ENCODE measurements at regions not wholly inside any gene's neighbourhood (a gene's known extent, or its start where the extent isn't known, plus 50 kb on each side); places are given as distances from the start of the nearest gene placed in this dataset.

DNA sequence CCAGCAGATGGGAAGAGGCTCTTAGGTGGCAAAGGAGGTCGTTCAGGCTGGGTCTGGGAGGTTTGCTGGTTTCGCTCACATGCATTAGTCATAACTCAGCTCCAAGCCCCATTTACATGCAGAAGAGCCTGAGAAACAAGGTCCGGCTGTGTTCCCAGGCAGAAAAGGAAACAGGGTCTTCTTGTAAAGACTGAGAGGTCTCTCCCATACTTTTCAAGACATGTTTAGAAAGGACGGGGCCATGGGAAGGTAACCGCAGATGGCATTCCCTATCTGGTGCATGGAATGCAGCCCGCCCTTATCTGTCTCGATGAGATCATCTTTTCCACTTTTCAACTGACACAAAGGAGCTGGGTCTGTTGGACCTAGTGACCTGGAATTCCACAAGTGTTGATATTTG is 389.0 kb upstream of the CDH11 start:
- H3K4me3 Mint-ChIP-seq = no peak overlapping the region
- peaks cover 6% of the 10 kb centered on the region for H3K27me3 Mint-ChIP-seq (ENCODE audit: insufficient read depth)
- peaks cover 10% of the 10 kb centered on the region; the same call in 1 of the 2 replicates for H3K4me1 Mint-ChIP-seq (ENCODE audit: low read depth)
- no peak overlapping the region for H3K27ac Mint-ChIP-seq
- no peaks in the 10 kb centered on the region for H3K36me3 Mint-ChIP-seq (ENCODE audit: low read depth)
- DNase-seq = no peak
- TF ChIP-seq, protein P1, sequence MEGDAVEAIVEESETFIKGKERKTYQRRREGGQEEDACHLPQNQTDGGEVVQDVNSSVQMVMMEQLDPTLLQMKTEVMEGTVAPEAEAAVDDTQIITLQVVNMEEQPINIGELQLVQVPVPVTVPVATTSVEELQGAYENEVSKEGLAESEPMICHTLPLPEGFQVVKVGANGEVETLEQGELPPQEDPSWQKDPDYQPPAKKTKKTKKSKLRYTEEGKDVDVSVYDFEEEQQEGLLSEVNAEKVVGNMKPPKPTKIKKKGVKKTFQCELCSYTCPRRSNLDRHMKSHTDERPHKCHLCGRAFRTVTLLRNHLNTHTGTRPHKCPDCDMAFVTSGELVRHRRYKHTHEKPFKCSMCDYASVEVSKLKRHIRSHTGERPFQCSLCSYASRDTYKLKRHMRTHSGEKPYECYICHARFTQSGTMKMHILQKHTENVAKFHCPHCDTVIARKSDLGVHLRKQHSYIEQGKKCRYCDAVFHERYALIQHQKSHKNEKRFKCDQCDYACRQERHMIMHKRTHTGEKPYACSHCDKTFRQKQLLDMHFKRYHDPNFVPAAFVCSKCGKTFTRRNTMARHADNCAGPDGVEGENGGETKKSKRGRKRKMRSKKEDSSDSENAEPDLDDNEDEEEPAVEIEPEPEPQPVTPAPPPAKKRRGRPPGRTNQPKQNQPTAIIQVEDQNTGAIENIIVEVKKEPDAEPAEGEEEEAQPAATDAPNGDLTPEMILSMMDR (IDR thresholded peaks at IDR 0.05) = no peak
- H3K9me3 Mint-ChIP-seq = no peaks in the 10 kb centered on the region

DNA sequence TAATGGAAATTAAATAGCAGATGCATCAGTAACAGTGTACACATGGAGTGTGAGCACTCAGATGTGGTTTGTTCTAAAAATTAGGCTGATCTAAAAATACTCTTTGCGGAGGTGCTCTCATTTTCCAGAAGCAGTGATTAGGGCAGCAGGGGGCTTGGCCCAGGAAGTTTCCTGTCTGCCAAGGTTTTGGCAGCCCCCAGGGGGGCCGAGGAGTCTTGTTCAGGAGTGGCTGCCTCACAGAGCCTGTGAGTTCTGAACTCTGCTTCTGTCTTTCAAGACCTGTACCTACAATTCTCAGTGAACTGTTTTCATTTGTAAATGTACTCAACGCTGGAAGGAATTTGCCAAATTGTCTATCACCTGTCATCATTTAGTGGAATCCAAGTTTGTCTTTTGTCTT is 388.4 kb upstream of the CDH11 start:
- H3K27ac Mint-ChIP-seq = no peak overlapping the region
- H3K4me1 Mint-ChIP-seq (ENCODE audit: low read depth) = peaks cover 6% of the 10 kb centered on the region; the same call in 1 of the 2 replicates
- DNase-seq = no peak
- H3K4me3 Mint-ChIP-seq = no peak overlapping the region
- no peaks in the 10 kb centered on the region for H3K36me3 Mint-ChIP-seq (ENCODE audit: low read depth)
- no peaks in the 10 kb centered on the region for H3K9me3 Mint-ChIP-seq
- TF ChIP-seq, protein P1 (IDR thresholded peaks at IDR 0.05) = no peak
- peaks cover 4% of the 10 kb centered on the region for H3K27me3 Mint-ChIP-seq (ENCODE audit: insufficient read depth)

DNA sequence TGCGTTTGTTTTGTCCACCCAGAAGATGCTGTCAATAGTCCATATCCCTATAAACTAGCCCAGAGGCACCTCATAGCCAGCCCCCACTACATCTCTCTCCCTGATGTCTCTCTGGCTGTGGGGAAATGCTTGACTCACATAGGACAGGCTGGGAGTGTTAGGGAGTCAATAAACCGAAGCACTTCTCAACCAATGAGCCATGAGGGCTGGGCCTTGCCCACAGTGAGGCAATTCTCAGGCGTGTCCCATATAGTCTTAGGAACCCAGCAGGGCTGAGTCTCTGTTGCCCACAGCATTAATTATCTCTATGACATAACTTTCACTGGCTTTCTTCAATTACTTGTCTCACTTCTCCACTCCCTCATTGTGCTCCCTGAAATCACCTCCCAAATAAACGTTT is 387.3 kb upstream of the CDH11 start:
- Mint-ChIP-seq H3K4me3 (no peak overlapping the region), H3K27me3 (ENCODE audit: insufficient read depth) (peaks cover 4% of the 10 kb centered on the region), H3K4me1 (ENCODE audit: low read depth) (no peaks in the 10 kb centered on the region), H3K27ac (no peak overlapping the region), H3K9me3 (no peaks in the 10 kb centered on the region), H3K36me3 (ENCODE audit: low read depth) (no peaks in the 10 kb centered on the region)
- TF ChIP-seq, protein P1 (IDR thresholded peaks at IDR 0.05) = no peak
- no peak for DNase-seq

DNA sequence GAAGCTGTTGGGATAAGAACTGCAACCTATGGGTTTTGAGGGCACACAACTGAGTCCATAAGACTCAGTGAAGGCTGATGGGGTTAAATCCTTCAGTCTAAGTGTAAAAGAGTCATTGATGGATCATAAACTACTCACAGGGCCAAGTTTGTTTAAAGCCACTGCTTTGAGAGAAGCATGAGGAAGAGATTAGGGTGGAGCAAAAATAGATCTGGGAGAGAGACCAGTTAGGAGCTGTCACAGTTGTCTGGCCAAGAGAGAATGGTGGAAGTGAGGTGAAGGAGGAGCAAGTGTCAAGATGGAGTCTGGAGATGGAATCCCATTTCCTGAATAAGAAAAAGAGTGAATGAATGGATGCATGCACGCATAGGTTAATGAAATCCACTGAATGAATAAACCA is 379.1 kb upstream of the CDH11 start:
- TF ChIP-seq, protein P1 (IDR thresholded peaks at IDR 0.05) = no peak
- Mint-ChIP-seq H3K27ac (no peak overlapping the region), H3K27me3 (ENCODE audit: insufficient read depth) (no peaks in the 10 kb centered on the region), H3K4me3 (no peak overlapping the region), H3K9me3 (no peaks in the 10 kb centered on the region), H3K36me3 (ENCODE audit: low read depth) (no peaks in the 10 kb centered on the region), H3K4me1 (ENCODE audit: low read depth) (peaks cover 17% of the 10 kb centered on the region)
- DNase-seq = no peak

DNA sequence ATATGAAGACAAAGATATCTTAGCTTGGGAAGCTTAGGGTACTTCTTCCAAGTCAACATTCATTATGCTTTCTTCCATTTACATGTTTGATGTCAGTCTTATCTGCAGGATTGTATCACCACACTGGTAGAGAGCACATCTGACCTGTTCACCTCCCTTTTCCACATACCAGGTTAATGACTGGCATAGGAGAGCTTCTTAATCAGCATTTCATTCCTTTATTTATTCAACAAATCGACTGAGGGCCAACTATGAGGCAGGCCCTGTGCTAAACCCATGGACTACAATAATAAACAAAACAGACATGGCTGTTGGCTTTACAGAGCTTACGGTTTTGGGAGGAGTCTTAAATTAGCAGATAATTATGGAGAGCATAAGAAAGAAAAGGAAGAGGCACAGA is 378.1 kb upstream of the CDH11 start:
- no peaks in the 10 kb centered on the region for H3K36me3 Mint-ChIP-seq (ENCODE audit: low read depth)
- TF ChIP-seq, protein P1 (IDR thresholded peaks at IDR 0.05) = no peak
- H3K4me3 Mint-ChIP-seq = no peak overlapping the region
- no peak for DNase-seq
- H3K4me1 Mint-ChIP-seq (ENCODE audit: low read depth) = peaks cover 17% of the 10 kb centered on the region
- no peak overlapping the region for H3K27ac Mint-ChIP-seq
- no peaks in the 10 kb centered on the region for H3K27me3 Mint-ChIP-seq (ENCODE audit: insufficient read depth)
- H3K9me3 Mint-ChIP-seq = no peaks in the 10 kb centered on the region

DNA sequence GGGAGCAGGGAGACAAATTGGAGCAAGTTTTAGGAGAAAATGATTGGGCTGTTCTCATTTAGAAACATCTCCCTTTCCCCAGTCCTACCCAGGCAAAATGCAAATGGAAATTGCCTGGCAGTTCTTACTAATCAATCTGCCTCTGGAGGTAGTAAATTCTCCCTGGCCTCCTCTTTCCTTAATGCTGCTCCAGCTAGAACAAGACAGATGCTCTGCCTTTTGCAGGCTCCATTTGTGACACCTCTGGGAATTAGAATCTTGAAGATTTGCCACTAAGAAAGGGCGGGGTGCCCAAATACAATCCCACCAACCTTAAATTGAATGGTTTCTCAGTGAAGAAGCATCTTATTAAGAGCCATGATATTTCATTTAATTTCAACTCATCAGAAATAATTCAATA is 377.7 kb upstream of the CDH11 start:
- DNase-seq = no peak
- TF ChIP-seq, protein P1 (IDR thresholded peaks at IDR 0.05) = no peak
- peaks cover 17% of the 10 kb centered on the region for H3K4me1 Mint-ChIP-seq (ENCODE audit: low read depth)
- H3K36me3 Mint-ChIP-seq (ENCODE audit: low read depth) = no peaks in the 10 kb centered on the region
- no peaks in the 10 kb centered on the region for H3K9me3 Mint-ChIP-seq
- no peak overlapping the region for H3K4me3 Mint-ChIP-seq
- no peaks in the 10 kb centered on the region for H3K27me3 Mint-ChIP-seq (ENCODE audit: insufficient read depth)
- H3K27ac Mint-ChIP-seq = no peak overlapping the region; the same call in 1 of the 2 replicates
